VCaP (cell line): ENCODE measurements at regions not wholly inside any gene's neighbourhood (a gene's known extent, or its start where the extent isn't known, plus 50 kb on each side); places are given as distances from the start of the nearest gene placed in this dataset.

Source experiments
- H3K27ac ChIP-seq: fragments of 450-650 bp; 2 replicates; pipeline ENCODE4 v1.5.1; 2017
- CTCF ChIP-seq: fragments of 450-650 bp; conservative IDR thresholded peaks from 2 replicates; pipeline ENCODE4 v1.5.1; 2017; ENCODE audit warnings: mild to moderate bottlenecking, moderate library complexity

DNA sequence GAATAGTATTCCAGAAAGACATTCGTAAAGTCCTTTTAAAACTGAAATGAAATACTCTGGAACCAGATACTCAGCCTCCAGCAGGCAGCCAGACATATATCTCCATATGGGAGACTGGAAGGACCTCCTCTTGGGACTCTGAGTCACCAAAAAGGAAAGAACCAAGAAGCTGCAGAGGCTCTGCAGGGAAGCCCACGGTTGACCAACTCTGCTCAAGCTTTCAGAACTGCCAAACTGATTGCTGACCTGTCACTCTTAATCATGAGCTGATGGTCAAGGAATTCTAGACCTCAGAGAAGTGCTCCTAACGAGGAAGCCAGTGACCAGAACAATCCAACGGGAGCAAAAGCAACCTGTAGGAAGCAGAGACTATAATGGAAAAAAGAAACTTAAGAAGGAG lies 434.7 kb downstream of the EIPR1 start:
- H3K27ac ChIP-seq, result no peak overlapping the region
- no peak for TF ChIP-seq CTCF

- no peak for TF ChIP-seq CTCF
These were observed 435.4 kb downstream of the EIPR1 start for GRCh38 chr2:2942225-2942624.

DNA sequence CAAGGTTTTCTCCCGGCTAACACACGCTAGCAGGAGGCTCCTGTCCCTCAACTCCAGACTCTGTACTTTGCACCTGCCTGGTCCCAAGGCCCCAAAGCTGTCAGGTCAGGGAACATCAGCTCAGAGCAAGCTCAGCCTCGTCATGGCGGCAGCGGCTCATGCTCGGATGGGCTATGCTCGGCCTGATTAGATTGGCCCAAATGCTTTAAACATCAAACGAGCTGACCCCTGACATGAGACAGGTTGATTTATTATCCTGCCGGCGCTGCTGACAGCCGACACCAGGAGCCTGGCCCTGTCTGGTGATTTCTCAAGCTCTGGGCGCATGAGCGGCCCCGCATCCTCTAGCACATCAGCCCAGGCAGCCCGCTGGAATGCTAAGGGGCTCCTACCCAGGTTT lies 436.4 kb downstream of the EIPR1 start:
- TF ChIP-seq CTCF, result no peak
- H3K27ac ChIP-seq, result no peak overlapping the region

More at GRCh38 chr2:2942225-2942624, 435.4 kb downstream of the EIPR1 start:
- no peak overlapping the region for H3K27ac ChIP-seq

- TF ChIP-seq CTCF, result no peak
- H3K27ac ChIP-seq, result no peak overlapping the region
These were observed 436.9 kb downstream of the EIPR1 start for GRCh38 chr2:2940702-2941101.

DNA sequence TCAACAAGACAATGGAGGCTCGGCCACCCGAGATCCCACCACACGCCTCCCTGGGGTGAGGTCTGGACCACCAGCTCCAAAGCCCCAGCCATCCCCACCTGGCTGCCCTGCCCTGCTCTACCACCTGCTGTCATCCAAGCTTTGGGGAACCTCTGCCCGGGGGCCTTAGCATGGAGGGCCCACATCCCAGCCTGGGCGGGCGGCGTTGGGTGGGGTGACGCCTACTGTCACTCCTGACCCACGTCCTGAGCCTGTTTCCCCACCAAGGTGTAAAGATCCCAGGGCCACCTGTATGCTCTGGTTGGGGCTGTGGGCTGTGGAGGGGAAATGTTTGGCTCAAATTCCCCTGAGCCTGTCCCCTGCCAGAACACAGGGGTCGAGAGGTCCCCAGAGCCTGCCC lies 437.6 kb downstream of the EIPR1 start:
- TF ChIP-seq CTCF, result no peak
- no peak overlapping the region for H3K27ac ChIP-seq

DNA sequence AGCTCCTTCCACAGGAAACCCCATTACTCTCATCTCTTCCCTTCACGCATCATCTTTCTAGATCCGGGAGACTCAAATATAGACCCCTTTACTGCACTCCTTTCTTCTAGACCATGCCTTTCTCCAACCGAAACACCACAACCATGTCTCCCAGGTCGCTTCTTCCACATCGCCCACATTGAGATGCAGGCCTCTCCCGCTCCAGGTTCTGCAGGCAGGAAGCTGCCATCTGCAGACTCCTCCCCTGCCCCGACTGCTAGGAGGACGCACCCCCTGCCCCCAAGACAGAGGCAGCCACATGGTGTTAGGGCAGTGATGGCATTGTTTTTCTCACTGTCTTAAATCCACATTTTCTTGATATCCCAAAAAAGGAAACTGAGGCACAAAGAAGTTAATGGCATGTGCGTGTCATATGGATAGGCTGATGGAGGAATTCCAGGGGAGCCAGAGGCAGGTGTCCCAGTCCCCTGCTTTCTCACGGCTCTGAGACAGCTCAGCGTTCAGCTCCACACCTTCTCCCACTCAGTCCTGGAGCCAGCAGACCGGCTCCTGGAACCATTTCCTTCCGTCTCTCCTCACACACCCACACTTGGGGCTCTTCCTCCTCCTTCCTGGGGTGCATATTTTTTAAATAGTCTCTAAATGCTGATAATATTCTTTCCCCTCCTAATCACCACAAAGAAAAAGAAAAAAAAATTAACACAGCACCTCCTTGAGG lies 438.4 kb downstream of the EIPR1 start:
- no peak overlapping the region for H3K27ac ChIP-seq
- no peak for TF ChIP-seq CTCF

DNA sequence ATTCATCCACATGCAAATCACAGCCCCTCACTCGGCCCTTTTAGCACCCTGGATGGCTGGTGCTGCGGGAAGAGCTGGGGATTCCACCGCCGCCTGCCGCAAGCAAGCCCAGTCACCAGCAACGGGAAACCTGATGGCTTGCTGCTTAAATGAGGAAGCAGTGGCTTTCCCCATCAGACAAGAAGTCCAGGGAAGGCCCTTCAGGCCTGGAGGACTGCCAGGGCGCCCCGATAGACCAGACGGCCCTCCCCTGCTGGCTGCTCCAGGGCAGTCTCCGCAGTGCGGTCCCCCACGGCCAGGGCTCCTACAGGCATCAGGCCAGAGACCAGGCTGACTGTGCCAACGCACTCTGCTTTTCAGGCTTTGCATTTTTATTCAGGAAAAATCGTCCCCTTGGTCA lies 439.1 kb downstream of the EIPR1 start:
- no peak overlapping the region for H3K27ac ChIP-seq
- no peak for TF ChIP-seq CTCF
